22Rv1 (cell line): ENCODE measurements at regions not wholly inside any gene's neighbourhood (a gene's known extent, or its start where the extent isn't known, plus 50 kb on each side); places are given as distances from the start of the nearest gene placed in this dataset.

Experiments
- CTCF ChIP-seq: fragments of 450-650 bp; IDR thresholded peaks from 2 replicates; pipeline ENCODE4 v1.5.1; 2017; ENCODE audit warnings: mild to moderate bottlenecking
- ZFX ChIP-seq: fragments of 450-650 bp; IDR thresholded peaks from 2 replicates; pipeline ENCODE4 v1.6.1; 2017; ENCODE audit warnings: antibody characterized with exemption, borderline replicate concordance

- TF ChIP-seq CTCF (no peak), ZFX (no peak)
Observed at GRCh38 chr9:30575218-30575617, 1809.2 kb upstream of the ACO1 start.
